Esophagus muscularis mucosa (tissue), 4 donors: ENCODE measurements at regions not wholly inside any gene's neighbourhood (a gene's known extent, or its start where the extent isn't known, plus 50 kb on each side); places are given as distances from the start of the nearest gene placed in this dataset.

Source experiments
- DNase-seq: peaks from one replicate; pipeline ENCODE4 v3.0.0-alpha.2; 2017; ENCODE audit errors: extremely low spot score
- H3K27ac ChIP-seq, 4 donors: fragments of 200-600 bp; sonication (generic); replicated peaks in 1 of 4; 1 replicate in 3 of 4; 2 replicates in 1 of 4; pipeline ENCODE4 v1.5.1; 2016 to 2019; ENCODE audit warnings: mild to moderate bottlenecking in 1 of 4
- H3K27me3 ChIP-seq, 4 donors: fragments of 200-600 bp; sonication (generic); one replicate each; pipeline versions ENCODE4 v1.5.1 to v1.6.0; 2016 to 2019
- H3K36me3 ChIP-seq, 4 donors: fragments of 200-600 bp; sonication (generic); one replicate each; pipeline ENCODE4 v1.5.1; 2016 to 2019
- H3K4me1 ChIP-seq, 4 donors: fragments of 200-600 bp; sonication (generic); one replicate each; pipeline ENCODE4 v1.5.1; 2016 to 2019
- H3K4me3 ChIP-seq, 4 donors: fragments of 200-600 bp; sonication (generic); 1 replicate in 2 of 4; 2 replicates in 2 of 4; pipeline ENCODE4 v1.5.1; 2016 to 2019; ENCODE audit warnings: mild to moderate bottlenecking in 4 of 4, moderate library complexity in 1 of 4
- H3K9me3 ChIP-seq, 4 donors: fragments of 200-600 bp; sonication (generic); 1 replicate in 3 of 4; 2 replicates in 1 of 4; pipeline ENCODE4 v1.5.1; 2016 to 2019
- EP300 ChIP-seq: sonication (generic); formaldehyde crosslinking; IDR thresholded peaks from one replicate; pipeline ENCODE4 v1.6.1; 2017; ENCODE audit warnings: antibody characterized with exemption
- POLR2A ChIP-seq: fragments of 450-650 bp; IDR thresholded peaks from one replicate; pipeline ENCODE4 v1.6.1; 2017; ENCODE audit warnings: antibody characterized with exemption, moderate library complexity, mild to moderate bottlenecking, low read depth
- POLR2AphosphoS5 ChIP-seq, 2 donors: sonication (generic); formaldehyde crosslinking; IDR thresholded peaks; one replicate each; pipeline ENCODE4 v1.6.1; 2017; ENCODE audit warnings: antibody characterized with exemption in 2 of 2
- WGBS: methylation state at CpG from one replicate; pipeline ENCODE4 v1.1.5; 2018; 5-methylcytosine and 5-hydroxymethylcytosine counted together
- intact Hi-C: fragments of 100-400 bp; cut with DNase I; formaldehyde crosslinking; loops from one replicate; pipeline ENCODE4 v1.15.1; 2023
- TF ChIP-seq, protein P1 (sequence below), 3 experiments: fragments of 200-600 bp in 2 of 3; fragments of 450-650 bp in 1 of 3; sonication (generic) in 2 of 3; IDR thresholded peaks; one replicate each; pipeline ENCODE4 v1.5.1; 2017 to 2019; ENCODE audit warnings: antibody characterized with exemption in 3 of 3, mild to moderate bottlenecking in 2 of 3, moderate library complexity in 1 of 3

- Histone ChIP-seq H3K4me3 (no peak overlapping the region), H3K4me1 (peaks cover 3 to 14% (median 14%) of the 10 kb centered on the region in 4 donors), H3K27me3 (no peaks in the 10 kb centered on the region), H3K9me3 (no peaks in the 10 kb centered on the region), H3K27ac (peak overlapping the region; percentile 66 to 86 (median 76)), H3K36me3 (no peaks in the 10 kb centered on the region)
- WGBS = 74% methylated on average over 6 of the region's 6 CpGs
- DNase-seq = no peak
- intact Hi-C loops = no loop called here
- TF ChIP-seq POLR2AphosphoS5 (IDR thresholded peaks at IDR 0.05) = peak; percentile 82 to 89
- TF ChIP-seq POLR2A = no peak
- peak; percentile 90 for TF ChIP-seq EP300
Observed at GRCh38 chr1:8189931-8190483, 127.9 kb upstream of the SLC45A1 start.

DNA sequence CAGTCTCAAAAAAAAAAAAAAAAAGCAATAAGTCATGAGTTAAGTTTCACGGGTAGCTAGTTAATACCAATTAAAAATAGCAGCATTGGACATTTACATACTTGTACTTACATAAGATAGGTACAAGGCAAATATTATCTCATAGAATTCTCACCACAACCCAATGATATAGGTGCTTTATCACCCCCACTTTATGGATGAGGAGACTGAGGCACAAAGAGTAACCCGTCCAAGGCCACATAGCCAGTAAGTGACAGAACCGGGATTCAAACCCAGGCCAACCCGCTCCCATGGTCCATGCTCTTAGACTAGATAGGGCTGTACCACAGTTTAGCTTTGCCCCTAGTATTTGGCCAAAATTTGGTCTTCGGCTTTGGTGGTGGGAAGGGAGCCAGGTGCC lies 132.5 kb upstream of the SLC45A1 start:
- intact Hi-C loops = no loop called here
- 94% methylated on average over 5 of the region's 5 CpGs for WGBS
- Histone ChIP-seq H3K27ac (peak overlapping the region in 2 of 4 donors; percentile 38 to 70), H3K9me3 (no peaks in the 10 kb centered on the region), H3K36me3 (no peaks in the 10 kb centered on the region), H3K4me1 (peaks cover 3 to 26% (median 17%) of the 10 kb centered on the region in 4 donors), H3K27me3 (no peaks in the 10 kb centered on the region), H3K4me3 (no peak overlapping the region)
- TF ChIP-seq POLR2A (no peak), EP300 (no peak), POLR2AphosphoS5 (IDR thresholded peaks at IDR 0.05) (no peak)
- TF ChIP-seq, protein P1, sequence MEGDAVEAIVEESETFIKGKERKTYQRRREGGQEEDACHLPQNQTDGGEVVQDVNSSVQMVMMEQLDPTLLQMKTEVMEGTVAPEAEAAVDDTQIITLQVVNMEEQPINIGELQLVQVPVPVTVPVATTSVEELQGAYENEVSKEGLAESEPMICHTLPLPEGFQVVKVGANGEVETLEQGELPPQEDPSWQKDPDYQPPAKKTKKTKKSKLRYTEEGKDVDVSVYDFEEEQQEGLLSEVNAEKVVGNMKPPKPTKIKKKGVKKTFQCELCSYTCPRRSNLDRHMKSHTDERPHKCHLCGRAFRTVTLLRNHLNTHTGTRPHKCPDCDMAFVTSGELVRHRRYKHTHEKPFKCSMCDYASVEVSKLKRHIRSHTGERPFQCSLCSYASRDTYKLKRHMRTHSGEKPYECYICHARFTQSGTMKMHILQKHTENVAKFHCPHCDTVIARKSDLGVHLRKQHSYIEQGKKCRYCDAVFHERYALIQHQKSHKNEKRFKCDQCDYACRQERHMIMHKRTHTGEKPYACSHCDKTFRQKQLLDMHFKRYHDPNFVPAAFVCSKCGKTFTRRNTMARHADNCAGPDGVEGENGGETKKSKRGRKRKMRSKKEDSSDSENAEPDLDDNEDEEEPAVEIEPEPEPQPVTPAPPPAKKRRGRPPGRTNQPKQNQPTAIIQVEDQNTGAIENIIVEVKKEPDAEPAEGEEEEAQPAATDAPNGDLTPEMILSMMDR (IDR thresholded peaks at IDR 0.05) = no peak
- no peak for DNase-seq

GRCh38 chr1:8184301-8184700 lies 133.6 kb upstream of the SLC45A1 start:
- peak overlapping the region in 3 of 4 donors; percentile 38 to 70 (median 63) for H3K27ac ChIP-seq
- peaks cover 0 to 16% (median 6%) of the 10 kb centered on the region in 4 donors for H3K4me1 ChIP-seq
- 74% methylated on average over 3 of the region's 3 CpGs for WGBS
- no peaks in the 10 kb centered on the region for H3K27me3 ChIP-seq
- DNase-seq = no peak
- H3K36me3 ChIP-seq = no peaks in the 10 kb centered on the region
- no peak overlapping the region for H3K4me3 ChIP-seq
- H3K9me3 ChIP-seq = peaks cover 0 to 7% (median 6%) of the 10 kb centered on the region in 4 donors
- intact Hi-C loops = no loop called here
- TF ChIP-seq POLR2A (no peak), POLR2AphosphoS5 (IDR thresholded peaks at IDR 0.05) (peak; percentile 51 to 64), EP300 (no peak)
- TF ChIP-seq, protein P1 (IDR thresholded peaks at IDR 0.05) = no peak

DNA sequence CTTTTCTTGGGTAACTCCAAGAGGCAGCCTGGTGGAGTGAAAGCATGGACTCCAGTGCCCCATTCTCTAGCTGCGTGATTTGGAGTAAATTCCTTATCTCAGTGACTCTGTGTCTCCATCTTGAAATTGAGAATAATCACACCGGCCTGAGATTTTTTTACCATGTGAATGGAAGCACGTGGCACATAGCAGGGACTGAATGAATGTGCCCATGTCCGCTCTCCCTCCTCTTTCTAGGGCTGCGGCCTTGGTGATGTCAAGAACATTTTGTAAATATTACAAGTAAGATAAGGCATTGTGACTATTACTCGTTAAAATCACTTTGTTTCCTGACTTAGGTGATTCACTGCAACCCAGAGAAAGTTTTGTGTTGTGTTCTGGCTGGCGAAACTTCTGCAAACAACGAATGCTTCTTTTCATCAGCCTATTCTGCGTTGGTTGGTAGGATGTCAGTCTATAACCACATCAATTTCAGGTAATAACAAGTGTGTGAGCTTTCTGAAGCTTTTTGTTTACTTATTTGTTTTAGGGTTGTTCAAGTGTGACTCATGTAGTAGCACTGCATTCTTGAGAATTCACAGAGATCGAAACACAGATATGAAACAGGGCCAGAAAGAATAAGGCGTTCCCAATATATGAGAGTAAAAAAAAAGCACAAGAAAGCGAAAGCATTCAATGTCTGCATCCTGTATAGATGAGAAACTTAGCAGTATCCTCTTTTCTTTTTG lies 135.7 kb upstream of the SLC45A1 start:
- DNase-seq = no peak
- H3K36me3 ChIP-seq = no peaks in the 10 kb centered on the region
- H3K9me3 ChIP-seq = peaks cover 0 to 21% (median 16%) of the 10 kb centered on the region in 4 donors
- TF ChIP-seq POLR2A = no peak
- TF ChIP-seq EP300 = no peak
- TF ChIP-seq POLR2AphosphoS5 (IDR thresholded peaks at IDR 0.05) = no peak
- TF ChIP-seq, protein P1 (IDR thresholded peaks at IDR 0.05) = no peak
- no peaks in the 10 kb centered on the region for H3K27me3 ChIP-seq
- peak overlapping the region in 1 of 4 donors; percentile 33 for H3K27ac ChIP-seq
- WGBS = 86% methylated on average over 12 of the region's 12 CpGs
- peaks cover 0 to 16% (median 4%) of the 10 kb centered on the region in 4 donors for H3K4me1 ChIP-seq
- H3K4me3 ChIP-seq = no peak overlapping the region
- intact Hi-C loops = no loop called here

- H3K27ac ChIP-seq = no peak overlapping the region
Observed at GRCh38 chr1:8179132-8179793, 138.7 kb upstream of the SLC45A1 start.

More at GRCh38 chr1:8179132-8179793, 138.7 kb upstream of the SLC45A1 start:
- H3K4me1 ChIP-seq = peaks cover 3 to 14% (median 11%) of the 10 kb centered on the region in 4 donors
- no peak for DNase-seq
- TF ChIP-seq, protein P1 (IDR thresholded peaks at IDR 0.05) = no peak
- no peak for TF ChIP-seq EP300
- no peak for TF ChIP-seq POLR2A
- no peak for TF ChIP-seq POLR2AphosphoS5 (IDR thresholded peaks at IDR 0.05)
- H3K9me3 ChIP-seq = peaks cover 0 to 21% (median 16%) of the 10 kb centered on the region in 4 donors
- H3K36me3 ChIP-seq = no peaks in the 10 kb centered on the region
- H3K4me3 ChIP-seq = no peak overlapping the region
- intact Hi-C loops = no loop called here
- no peaks in the 10 kb centered on the region for H3K27me3 ChIP-seq
- WGBS = 97% methylated on average over 1 of the region's 1 CpG
